H1 (cell line): ENCODE measurements at regions not wholly inside any gene's neighbourhood (a gene's known extent, or its start where the extent isn't known, plus 50 kb on each side); places are given as distances from the start of the nearest gene placed in this dataset.

Source experiments
- EZH2 ChIP-seq: fragments of 200-600 bp; sonication (generic); IDR thresholded peaks from 2 replicates; pipeline ENCODE4 v1.7.1; 2012; ENCODE audit warnings: low read depth, mild to moderate bottlenecking, moderate library complexity, low read length, inconsistent platforms; ENCODE audit not compliant: severe bottlenecking
- HDAC2 ChIP-seq, 2 experiments: fragments of 300-600 bp in 1 of 2; sonication (generic) in 1 of 2; IDR thresholded peaks; 2 replicates each; pipeline ENCODE4 v1.6.1; 2011 to 2012; ENCODE audit warnings: low read depth in 2 of 2, low read length in 2 of 2, mild to moderate bottlenecking in 2 of 2, moderate library complexity in 2 of 2, borderline replicate concordance in 1 of 2, inconsistent platforms in 1 of 2

DNA sequence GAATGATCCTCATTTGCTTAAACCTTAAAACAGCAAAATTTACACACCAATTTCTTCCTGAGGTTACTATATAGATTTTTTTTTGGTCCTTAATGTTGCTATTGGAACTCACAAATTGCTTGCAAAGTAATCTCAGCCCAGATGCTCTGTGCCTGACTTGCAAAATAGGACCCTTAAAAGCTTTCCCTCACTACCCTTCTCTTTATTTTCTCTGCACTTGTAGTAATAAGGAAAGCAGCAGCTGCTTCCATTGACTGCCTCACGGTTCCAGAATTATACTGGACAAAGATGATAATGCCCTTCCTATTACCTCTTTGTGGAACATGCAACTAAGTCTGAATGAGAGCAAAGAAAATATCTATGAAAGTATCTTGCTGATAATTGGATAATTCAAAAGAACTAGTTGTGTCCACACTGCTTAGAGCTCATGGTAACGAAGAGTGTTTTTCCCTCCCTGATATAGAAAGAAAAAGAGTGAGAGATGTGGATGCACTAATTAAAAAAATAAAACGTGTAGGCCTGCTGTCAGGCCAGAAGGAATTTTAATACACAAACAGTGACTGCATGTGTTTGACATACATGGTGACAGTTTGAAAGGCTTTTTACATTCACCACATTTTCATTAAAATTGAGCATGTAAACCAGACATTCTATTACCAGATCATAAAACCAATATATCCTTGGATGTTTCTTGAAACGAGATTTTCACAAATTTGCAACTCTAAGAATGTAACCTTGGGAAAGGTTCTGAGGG is 783.1 kb downstream of the GBE1 start:
- TF ChIP-seq EZH2, result no peak
- no peak for TF ChIP-seq HDAC2 (IDR thresholded peaks at IDR 0.05; ENCODE audit: borderline replicate concordance in 1 of 2, low read depth in 2 of 2, low read length in 2 of 2)
